NCI-H2107 treated with DMSO at 0.1 percent for 48 hours (cell line): ENCODE measurements at regions not wholly inside any gene's neighbourhood (a gene's known extent, or its start where the extent isn't known, plus 50 kb on each side); places are given as distances from the start of the nearest gene placed in this dataset.

Experiments
- DNase-seq: peaks from one replicate; lab custom pipeline; 2025; ENCODE audit not compliant: unreplicated experiment; lab: John Stamatoyannopoulos, UW

GRCh38 chr11:26025676-26026075, 306.3 kb upstream of the ANO3 start:
- no peak for DNase-seq

GRCh38 chr11:26026078-26026477, 305.9 kb upstream of the ANO3 start:
- DNase-seq: no peak

DNA sequence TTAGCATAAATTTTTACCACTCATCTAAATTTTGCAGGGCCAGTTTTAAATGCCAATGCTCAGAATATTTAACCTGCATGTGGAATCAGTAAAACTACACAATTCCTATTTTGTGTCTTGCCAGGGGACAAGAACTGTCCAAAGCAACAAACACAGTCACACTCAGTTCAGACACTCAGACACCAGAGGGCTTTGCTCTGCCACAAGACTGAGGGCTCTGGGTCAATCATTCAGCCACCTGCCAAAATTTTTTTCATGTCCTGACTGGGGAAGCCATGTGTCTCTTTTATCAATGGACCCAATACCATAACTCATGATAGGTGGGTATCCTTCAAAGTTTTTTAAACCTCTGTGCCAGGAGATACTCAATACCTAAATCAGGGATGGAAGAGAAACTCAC, 304.0 kb upstream of the ANO3 start:
- no peak for DNase-seq

- DNase-seq: no peak
Measured at GRCh38 chr11:26028393-26028911, 303.5 kb upstream of the ANO3 start.

DNA sequence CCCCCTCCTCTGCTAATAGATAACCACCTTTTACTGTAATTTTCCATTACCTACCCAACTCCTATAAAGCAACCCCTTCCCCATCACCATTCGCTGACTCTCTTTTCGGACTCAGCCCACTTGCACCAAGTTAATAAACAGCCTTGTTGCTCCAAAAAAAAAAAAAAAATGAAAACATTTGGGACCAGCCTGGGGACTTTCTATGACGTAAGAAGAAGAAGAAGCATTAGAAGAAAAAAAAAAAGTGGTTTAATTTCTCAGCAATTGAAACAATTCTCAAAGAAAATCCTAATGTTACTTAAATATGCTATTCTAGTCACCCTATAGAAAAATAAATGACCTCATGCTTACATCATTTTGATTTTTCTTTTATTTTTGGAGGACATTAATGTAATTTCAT, 301.5 kb upstream of the ANO3 start:
- DNase-seq: no peak

DNA sequence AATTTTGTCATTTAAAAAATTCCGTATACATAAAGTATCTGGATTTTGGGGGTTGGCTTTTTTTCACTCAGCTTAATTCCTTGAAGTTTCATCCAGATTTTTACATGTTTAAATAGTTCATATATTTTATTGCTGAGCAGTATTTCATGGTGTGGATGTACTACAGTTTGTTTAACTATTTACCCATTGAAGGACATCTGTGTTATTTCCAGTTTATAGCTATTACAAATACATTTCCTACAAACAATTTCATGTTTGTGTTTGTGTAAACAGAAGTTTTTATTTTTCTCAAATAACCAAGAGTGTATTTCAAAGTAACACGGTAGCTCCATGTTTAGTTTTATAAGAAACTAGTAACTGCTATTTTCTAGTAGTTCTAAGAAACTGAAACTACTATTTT, 299.7 kb upstream of the ANO3 start:
- no peak for DNase-seq

DNA sequence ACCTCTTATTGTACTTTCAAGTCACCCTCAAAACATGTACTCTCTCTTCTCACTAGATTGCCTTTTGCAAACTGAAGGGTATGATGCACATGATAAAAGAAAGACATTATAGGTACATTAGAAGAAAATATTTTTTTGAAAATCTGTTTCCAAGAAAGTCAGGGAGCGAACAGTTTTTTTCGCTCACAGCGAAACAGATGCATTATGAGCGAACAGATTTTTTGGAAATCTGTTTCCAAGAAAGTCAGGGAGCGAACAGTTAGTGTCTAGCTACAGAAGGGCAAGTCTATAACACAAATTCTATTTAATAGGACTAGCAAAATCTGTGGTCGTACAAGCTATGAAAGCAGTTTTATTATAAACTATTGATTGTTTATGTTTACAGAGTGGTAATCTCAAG, 296.2 kb upstream of the ANO3 start:
- DNase-seq: no peak

DNA sequence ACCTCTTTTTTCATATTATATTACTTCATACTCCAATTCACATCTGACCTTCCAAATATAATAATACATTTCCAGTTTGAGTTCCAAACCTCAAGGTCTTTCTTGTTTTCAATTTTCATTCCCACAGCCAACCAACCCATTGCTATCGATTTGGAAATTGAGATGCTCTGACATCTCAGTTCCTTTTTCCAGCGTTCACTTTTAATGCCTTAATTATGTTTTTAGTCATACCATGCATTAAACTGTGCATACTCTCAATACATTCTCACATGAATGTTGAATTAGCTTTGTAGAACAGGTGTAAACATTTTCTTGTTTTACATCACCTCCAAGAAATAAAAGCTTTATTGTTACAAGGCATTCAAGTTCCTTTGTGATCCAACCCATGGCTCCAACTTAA, 294.2 kb upstream of the ANO3 start:
- no peak for DNase-seq

DNA sequence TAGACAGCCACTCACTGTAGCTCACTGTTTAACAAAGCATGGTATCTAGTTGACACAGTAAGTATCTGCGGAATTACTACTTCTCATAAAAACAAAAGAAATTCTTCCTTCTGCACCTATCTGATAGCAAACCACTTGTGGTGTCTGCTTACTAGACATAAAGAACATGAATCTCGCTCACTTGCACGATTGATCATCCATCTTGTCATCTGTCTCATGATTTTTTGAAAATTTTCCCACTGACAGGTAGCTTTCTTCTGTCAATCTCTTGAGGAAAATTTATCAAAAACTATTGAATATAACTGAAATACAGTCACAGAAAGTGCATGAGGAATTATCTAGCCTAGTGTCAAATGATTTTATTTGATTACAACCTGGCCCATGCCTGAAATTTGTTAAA, 291.6 kb upstream of the ANO3 start:
- no peak for DNase-seq

DNA sequence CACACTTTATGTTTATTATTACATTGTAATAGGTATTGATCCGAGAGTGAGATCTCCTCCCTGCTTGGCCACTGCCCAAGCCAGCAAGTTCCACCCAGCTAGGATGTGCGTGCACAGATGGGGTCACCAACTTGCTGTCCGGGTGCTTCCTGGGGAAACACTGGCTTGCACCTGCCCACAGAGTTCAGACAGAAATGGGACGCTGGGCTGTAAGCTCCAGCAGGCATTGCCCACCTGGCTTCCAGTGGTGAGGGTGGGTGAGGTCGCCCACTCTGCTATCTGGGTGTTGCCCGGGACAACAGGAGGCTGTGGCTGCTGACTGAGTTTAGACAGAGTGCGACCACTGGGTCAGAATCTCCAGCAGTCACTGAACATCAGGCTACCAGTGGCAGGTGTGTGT, 289.8 kb upstream of the ANO3 start:
- DNase-seq: no peak

DNA sequence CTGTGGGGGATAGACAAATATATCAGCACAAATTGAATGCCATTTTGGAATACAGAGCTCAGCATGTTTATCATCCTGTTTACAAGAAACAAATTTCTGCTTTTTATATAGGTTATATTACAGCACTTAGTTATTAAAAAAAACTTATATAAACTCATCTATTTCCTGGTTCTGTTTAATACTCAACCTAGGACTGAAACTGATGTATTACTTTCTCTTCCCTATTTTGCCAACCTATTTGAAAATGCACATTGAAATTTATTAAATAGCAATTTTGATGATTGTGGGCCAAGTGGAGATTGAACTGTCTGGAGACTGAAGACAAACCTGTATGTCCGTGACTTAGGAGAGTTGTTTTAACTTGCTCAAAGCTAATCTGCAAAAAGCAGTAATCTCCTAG, 288.3 kb upstream of the ANO3 start:
- DNase-seq: no peak

GRCh38 chr11:26044389-26044788, 287.5 kb upstream of the ANO3 start:
- no peak for DNase-seq

DNA sequence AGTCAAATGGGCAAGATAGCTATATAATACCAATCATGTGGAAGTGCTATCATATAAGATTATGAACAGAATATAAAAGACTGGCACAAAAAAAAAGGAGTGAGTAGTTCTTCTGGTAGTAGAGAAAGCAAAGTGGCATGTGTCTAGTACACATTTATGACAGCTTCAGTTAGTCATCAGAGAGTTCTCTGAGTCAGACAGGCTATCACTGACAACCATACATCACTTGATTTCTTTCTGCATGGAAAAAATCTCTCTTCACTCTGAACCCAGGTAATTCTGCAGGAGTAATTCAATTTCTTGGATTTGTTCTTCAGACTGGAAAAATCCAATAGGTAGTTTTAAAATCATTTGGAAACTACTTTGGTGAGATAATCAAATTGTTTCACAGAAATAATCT, 286.8 kb upstream of the ANO3 start:
- DNase-seq: no peak

- DNase-seq: no peak
Measured at GRCh38 chr11:26048271-26048670, 283.7 kb upstream of the ANO3 start.

DNA sequence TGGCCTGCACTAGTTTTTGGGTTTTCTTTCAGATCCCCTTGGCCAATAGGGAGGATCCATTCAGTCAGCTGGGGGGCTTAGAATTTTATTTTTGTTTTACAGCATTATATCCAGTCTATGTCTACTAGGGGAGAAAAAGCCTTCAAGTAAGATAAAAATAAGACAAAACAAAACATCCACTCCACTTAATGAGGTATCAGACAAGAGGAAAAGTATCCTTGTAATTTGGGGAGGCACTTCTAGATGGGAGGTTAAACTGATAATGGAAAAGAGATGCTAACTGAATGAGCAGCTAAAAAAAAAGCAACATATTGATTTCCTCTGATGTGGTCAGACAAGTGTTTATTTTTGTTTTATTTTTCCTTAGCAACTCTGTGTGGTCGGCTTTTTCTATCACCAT, 278.0 kb upstream of the ANO3 start:
- no peak for DNase-seq

DNA sequence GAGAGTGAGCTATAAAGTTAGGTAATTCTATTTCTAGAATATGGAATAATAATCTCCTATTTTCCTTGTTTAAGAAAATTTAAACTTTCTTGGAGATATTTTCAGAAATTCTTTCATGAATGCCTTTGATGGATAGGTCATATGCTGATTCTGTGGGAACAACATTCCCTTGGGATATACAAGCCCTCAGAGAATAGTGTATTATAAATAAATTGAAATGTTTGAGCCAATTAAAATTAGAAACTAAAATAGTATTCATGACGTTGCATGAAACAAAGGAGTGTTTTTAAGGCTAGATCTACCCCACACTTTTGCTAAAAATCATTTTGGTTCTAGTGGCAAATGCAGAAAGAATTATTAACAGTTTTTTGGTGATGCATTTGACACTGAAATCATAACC, 269.3 kb upstream of the ANO3 start:
- no peak for DNase-seq

GRCh38 chr11:26063915-26064314, 268.0 kb upstream of the ANO3 start:
- no peak for DNase-seq

- DNase-seq: no peak
Measured at GRCh38 chr11:26065944-26066343, 266.0 kb upstream of the ANO3 start.

DNA sequence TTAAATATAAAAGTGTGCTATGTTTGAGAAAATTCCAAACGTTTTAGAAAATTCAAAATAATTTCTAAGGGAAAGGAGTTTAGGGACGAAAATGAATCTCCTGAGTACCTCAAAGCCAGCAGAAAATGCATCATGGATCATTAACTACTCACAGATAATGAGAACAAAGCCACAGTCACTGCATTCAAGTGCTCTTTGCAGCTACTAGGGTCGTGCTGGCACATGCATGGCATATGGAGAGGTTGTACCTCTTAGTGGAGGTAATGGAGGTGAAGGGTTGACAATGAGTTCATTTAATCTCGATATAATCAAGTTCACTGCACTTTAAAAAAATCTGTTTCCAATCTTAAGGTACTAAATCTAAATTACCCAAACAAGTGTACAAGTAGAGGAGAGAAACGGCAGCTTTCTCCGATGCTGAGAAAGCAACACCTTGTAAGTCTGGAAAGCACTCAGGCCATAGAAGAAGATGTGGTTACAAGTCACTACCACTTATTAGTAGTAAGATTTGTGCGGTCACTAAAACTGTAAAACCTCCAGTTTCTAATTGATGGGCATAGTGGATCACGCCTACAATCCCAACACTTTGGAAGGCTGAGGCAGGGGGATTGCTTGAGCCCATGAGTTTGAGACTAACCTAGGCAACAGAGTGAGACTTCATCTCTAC, 261.1 kb upstream of the ANO3 start:
- no peak for DNase-seq

GRCh38 chr11:26072614-26073153, 259.2 kb upstream of the ANO3 start:
- DNase-seq: no peak

- no peak for DNase-seq
Measured at GRCh38 chr11:26073646-26074045, 258.3 kb upstream of the ANO3 start.

DNA sequence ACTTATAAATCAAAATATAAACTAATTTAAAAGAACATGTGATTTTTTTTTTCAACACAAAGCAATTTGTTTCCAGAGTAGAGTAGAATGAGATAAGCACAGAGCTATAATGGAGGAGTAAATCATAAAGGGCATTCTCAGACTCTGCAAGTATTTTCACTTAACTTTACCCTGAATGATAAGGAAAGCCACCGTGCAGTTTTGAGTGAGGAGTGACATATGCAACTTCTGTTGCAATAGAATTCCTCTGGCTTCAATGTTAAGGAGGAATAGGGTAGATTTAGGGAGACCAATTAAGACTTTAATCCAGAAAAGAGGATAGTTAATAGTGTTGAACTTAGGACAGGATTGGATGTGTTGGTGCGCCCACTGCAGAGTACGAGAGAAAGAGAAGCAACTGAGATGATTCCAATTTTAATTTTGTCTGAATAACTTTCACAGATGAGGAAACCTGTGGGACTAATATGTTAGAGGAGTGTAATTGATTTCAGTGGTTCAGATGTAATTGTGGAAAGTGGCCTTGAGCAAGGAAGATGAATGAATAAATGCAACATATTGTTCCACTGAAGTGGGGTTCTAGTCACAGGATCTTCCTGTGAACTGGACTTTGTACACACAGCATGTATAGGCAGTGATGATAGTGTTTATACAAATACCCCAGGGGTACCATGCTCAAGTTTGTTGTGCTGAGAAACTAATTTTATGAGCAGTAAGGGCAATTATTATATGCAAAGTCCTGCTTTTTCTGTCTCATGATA, 255.5 kb upstream of the ANO3 start:
- DNase-seq: no peak
